IMR-90 (cell line): ENCODE measurements at regions not wholly inside any gene's neighbourhood (a gene's known extent, or its start where the extent isn't known, plus 50 kb on each side); places are given as distances from the start of the nearest gene placed in this dataset.

Source experiments
- ATAC-seq: fragments of 200-7000 bp; cut with Tn5 transposase; 2 replicates; pipeline ENCODE4 v1.9.1; 2020; ENCODE audit warnings: low read depth, mild to moderate bottlenecking, moderate library complexity
- BruUV-seq: library from RNA; stranded (reverse); fragments of 400-500 nt; replicated peaks from 2 replicates; lab custom pipeline; 2021; lab: Mats Ljungman, UMichigan
- CTCF ChIA-PET: fragments of 300-600 bp; formaldehyde crosslinking; extraction: SDS; loops from one replicate; lab custom pipeline; 2021; ENCODE audit warnings: antibody characterized with exemption; lab: Yijun Ruan, JAX
- POLR2A ChIA-PET: fragments of 300-600 bp; sonication (Branson Sonifier 250); formaldehyde crosslinking; loops from one replicate; lab custom pipeline; 2022; ENCODE audit warnings: antibody characterized with exemption; ENCODE audit not compliant: unreplicated experiment; lab: Charles Lee
- DNase-seq: peaks from one replicate; pipeline ENCODE4 v3.0.0; 2013
- H2AFZ ChIP-seq: replicated peaks from 2 replicates; pipeline ENCODE3; 2013; ENCODE audit warnings: low read length, mild to moderate bottlenecking; ENCODE audit not compliant: poor library complexity
- H2AK5ac ChIP-seq: 2 replicates; pipeline ENCODE4 v1.6.1; 2013; ENCODE audit warnings: low read depth, low read length, inconsistent platforms
- H2AK9ac ChIP-seq: replicated peaks from 2 replicates; pipeline ENCODE3; 2013; ENCODE audit warnings: mild to moderate bottlenecking, low read depth, low read length, moderate library complexity; ENCODE audit not compliant: poor library complexity
- H2BK120ac ChIP-seq: 2 replicates; pipeline ENCODE4 v1.6.1; 2013; ENCODE audit warnings: low read depth, low read length, inconsistent platforms
- H2BK15ac ChIP-seq: 3 replicates; pipeline ENCODE4 v1.6.1; 2013; ENCODE audit warnings: low read depth, low read length, inconsistent platforms
- H2BK20ac ChIP-seq: 2 replicates; pipeline ENCODE4 v1.6.1; 2013; ENCODE audit warnings: low read depth, mild to moderate bottlenecking, inconsistent platforms, low read length, moderate library complexity
- H2BK5ac ChIP-seq: 2 replicates; pipeline ENCODE4 v1.6.1; 2013; ENCODE audit warnings: mild to moderate bottlenecking, low read depth, low read length, inconsistent platforms; ENCODE audit not compliant: poor library complexity, severe bottlenecking
- H3K14ac ChIP-seq: replicated peaks from 2 replicates; pipeline ENCODE4 v1.6.1; 2013; ENCODE audit warnings: low read depth, low read length, inconsistent platforms
- H3K18ac ChIP-seq: 2 replicates; pipeline ENCODE4 v1.6.1; 2013; ENCODE audit warnings: low read depth, low read length, control low read depth
- H3K23ac ChIP-seq: 2 replicates; pipeline ENCODE4 v1.6.1; 2013; ENCODE audit warnings: low read depth, low read length, inconsistent platforms
- H3K27ac ChIP-seq: 2 replicates; pipeline ENCODE4 v1.5.1; 2013; ENCODE audit warnings: mild to moderate bottlenecking, control low read depth, low read length; ENCODE audit not compliant: insufficient read depth
- H3K27me3 ChIP-seq: 2 replicates; pipeline ENCODE4 v1.6.1; 2013; ENCODE audit warnings: low read length; ENCODE audit not compliant: control insufficient read depth, insufficient read depth
- H3K36me3 ChIP-seq: 2 replicates; pipeline ENCODE4 v1.6.1; 2013; ENCODE audit warnings: low read length, mixed read lengths; ENCODE audit not compliant: control insufficient read depth, insufficient read depth
- H3K4ac ChIP-seq: 2 replicates; pipeline ENCODE4 v1.6.1; 2013; ENCODE audit warnings: low read depth, low read length, inconsistent platforms
- H3K4me1 ChIP-seq: 2 replicates; pipeline ENCODE4 v1.6.1; 2013; ENCODE audit warnings: low read length, mixed read lengths; ENCODE audit not compliant: control insufficient read depth, insufficient read depth
- H3K4me2 ChIP-seq: 2 replicates; pipeline ENCODE4 v1.6.1; 2013; ENCODE audit warnings: low read depth, mild to moderate bottlenecking, control low read depth, low read length, moderate library complexity
- H3K4me3 ChIP-seq: 2 replicates; pipeline ENCODE4 v1.5.1; 2013; ENCODE audit warnings: low read depth, mild to moderate bottlenecking, control low read depth, low read length, moderate library complexity; ENCODE audit not compliant: insufficient read depth
- H3K56ac ChIP-seq: 2 replicates; pipeline ENCODE4 v1.6.1; 2013; ENCODE audit warnings: low read length, inconsistent platforms; ENCODE audit not compliant: insufficient read depth; ENCODE audit errors: extremely low read depth
- H3K79me1 ChIP-seq, 2 experiments: 2 replicates each; pipeline ENCODE4 v1.6.1; 2013; ENCODE audit warnings: low read length in 2 of 2, inconsistent platforms in 1 of 2, low read depth in 1 of 2
- H3K9ac ChIP-seq: 2 replicates; pipeline ENCODE4 v1.6.1; 2013; ENCODE audit warnings: low read depth, low read length, control low read depth
- H3K9me1 ChIP-seq: 2 replicates; pipeline ENCODE4 v1.6.1; 2013; ENCODE audit warnings: low read length, inconsistent platforms; ENCODE audit not compliant: insufficient read depth
- H3K9me3 ChIP-seq: 2 replicates; pipeline ENCODE4 v1.6.1; 2013; ENCODE audit warnings: low read length; ENCODE audit not compliant: control insufficient read depth, insufficient read depth
- H4K20me1 ChIP-seq: 2 replicates; pipeline ENCODE4 v1.6.1; 2013; ENCODE audit warnings: low read length, inconsistent platforms; ENCODE audit not compliant: insufficient read depth
- H4K5ac ChIP-seq: 2 replicates; pipeline ENCODE4 v1.6.1; 2013; ENCODE audit warnings: mild to moderate bottlenecking, low read depth, low read length, control low read depth
- H4K8ac ChIP-seq, 2 experiments: 2 replicates each; pipeline ENCODE4 v1.6.1; 2013; ENCODE audit warnings: low read depth in 2 of 2, low read length in 2 of 2, control low read depth in 1 of 2, inconsistent platforms in 1 of 2
- H4K91ac ChIP-seq: 2 replicates; pipeline ENCODE4 v1.6.1; 2013; ENCODE audit warnings: low read depth, low read length, inconsistent platforms; ENCODE audit not compliant: insufficient read depth
- BHLHE40 ChIP-seq: fragments of 150-350 bp; IDR thresholded peaks from 2 replicates; pipeline ENCODE4 v1.6.1; 2016; ENCODE audit warnings: mild to moderate bottlenecking, low read depth, low read length
- CEBPB ChIP-seq: IDR thresholded peaks from 2 replicates; pipeline ENCODE4 v1.6.1; 2012; ENCODE audit warnings: low read depth, low read length, improper control_type of control experiment
- ELK1 ChIP-seq: fragments of 150-350 bp; IDR thresholded peaks from 2 replicates; pipeline ENCODE4 v1.6.1; 2016; ENCODE audit warnings: low read depth, mild to moderate bottlenecking, low read length, moderate library complexity, borderline replicate concordance
- MAZ ChIP-seq: IDR thresholded peaks from 2 replicates; pipeline ENCODE4 v1.6.1; 2012; ENCODE audit warnings: low read depth, mild to moderate bottlenecking, low read length, improper control_type of control experiment, moderate library complexity, borderline replicate concordance
- NFE2L2 ChIP-seq: fragments of 150-350 bp; IDR thresholded peaks from 2 replicates; pipeline ENCODE4 v1.6.1; 2016; ENCODE audit warnings: low read depth, mild to moderate bottlenecking, low read length
- dilution Hi-C: fragments of 300-500 bp; cut with HindIII; formaldehyde crosslinking; loops from one replicate; pipeline ENCODE4 v1.14.3; 2018; ENCODE audit warnings: low sequenced_read_pairs; ENCODE audit not compliant: unreplicated experiment
- in situ Hi-C: fragments of 300-500 bp; cut with MboI; formaldehyde crosslinking; loops from 3 replicates; pipeline ENCODE4 v1.14.3; 2019; ENCODE audit warnings: low sequenced_read_pairs, inconsistent platforms, mixed read lengths
- intact Hi-C: fragments of 100-400 bp; cut with micrococcal nuclease; formaldehyde crosslinking; loops from 2 replicates; pipeline ENCODE4 v1.10.0; 2022

GRCh38 chr11:15854245-15854644 is 502.1 kb downstream of the SOX6 start:
- BruUV-seq: no TSS peak
- H4K5ac ChIP-seq: no peak overlapping the region
- no peaks in the 10 kb centered on the region for H3K36me3 ChIP-seq
- no peak overlapping the region for H2AFZ ChIP-seq
- intact Hi-C loops: no loop called here
- no peak overlapping the region for H3K23ac ChIP-seq
- H3K18ac ChIP-seq: no peak overlapping the region; the same call in 1 of the 2 replicates
- no peak overlapping the region for H3K4me3 ChIP-seq
- no peak overlapping the region for H3K14ac ChIP-seq
- ChIA-PET POLR2A (no interaction called here), CTCF (no interaction called here)
- DNase-seq (no peak), ATAC-seq (no peak)
- no peak overlapping the region for H3K27ac ChIP-seq
- H2BK120ac ChIP-seq: 0 out of 2 replicates have a peak overlapping the region, but pooled peaks have one; percentile 17
- no peak overlapping the region for H2AK9ac ChIP-seq
- dilution Hi-C loops: no loop called here
- H3K9me3 ChIP-seq: no peaks in the 10 kb centered on the region
- H3K9ac ChIP-seq: no peak overlapping the region
- H3K27me3 ChIP-seq: peaks cover 7% of the 10 kb centered on the region; the same call in 1 of the 2 replicates
- H3K4me2 ChIP-seq: no peak overlapping the region
- no peak overlapping the region for H2BK15ac ChIP-seq
- H2BK5ac ChIP-seq: no peak overlapping the region
- H4K91ac ChIP-seq: no peak overlapping the region
- no peak overlapping the region; the same call in 1 of the 2 replicates for H3K4ac ChIP-seq
- H2BK20ac ChIP-seq: no peak overlapping the region
- H4K8ac ChIP-seq: no peak overlapping the region
- H3K56ac ChIP-seq: no peak overlapping the region
- in situ Hi-C loops: no loop called here
- peak overlapping the region; percentile 36; the same call in 1 of the 2 replicates for H2AK5ac ChIP-seq
- peaks cover 4% of the 10 kb centered on the region for H3K4me1 ChIP-seq
- TF ChIP-seq BHLHE40 (no peak), CEBPB (no peak), NFE2L2 (no peak), MAZ (no peak), ELK1 (no peak)
- no peaks in the 10 kb centered on the region for H3K79me1 ChIP-seq
- no peaks in the 10 kb centered on the region for H4K20me1 ChIP-seq
- no peaks in the 10 kb centered on the region for H3K9me1 ChIP-seq
